Dermis blood vessel endothelial cell (primary cell): ENCODE measurements at regions not wholly inside any gene's neighbourhood (a gene's known extent, or its start where the extent isn't known, plus 50 kb on each side); places are given as distances from the start of the nearest gene placed in this dataset.
A peak's percentile ranks its signal among the peaks of the same experiment; 100 is the strongest.
"Not testable (repeated sequence)": the region's sequence is repeated elsewhere in the genome, so short reads cannot be mapped to it uniquely, and the experiment has no call there.

Source experiments
- DNase-seq: peaks from one replicate; pipeline ENCODE4 v3.0.0; 2010

DNA sequence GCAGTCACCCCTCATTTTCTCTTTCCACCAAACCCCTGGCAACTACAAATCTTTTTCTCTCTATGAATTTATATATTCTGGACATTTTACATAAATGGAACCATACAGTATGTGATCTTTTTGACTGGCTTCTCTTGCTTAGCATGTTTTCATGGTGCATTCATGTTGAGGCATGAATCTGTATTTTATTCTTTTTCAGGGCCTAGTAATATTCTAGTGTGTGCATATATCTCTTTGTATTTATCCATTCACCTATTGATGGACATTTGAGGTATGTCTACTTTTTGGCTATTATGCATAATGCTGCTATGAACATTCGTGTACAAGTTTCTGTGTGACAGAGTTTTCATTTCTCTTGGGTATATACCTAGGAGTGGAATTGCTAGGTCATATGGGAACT is 78.2 kb downstream of the HACD1 start:
- DNase-seq = no peak

- no peak for DNase-seq
Measured at GRCh38 chr10:17537281-17537680, 79.9 kb downstream of the HACD1 start.

DNA sequence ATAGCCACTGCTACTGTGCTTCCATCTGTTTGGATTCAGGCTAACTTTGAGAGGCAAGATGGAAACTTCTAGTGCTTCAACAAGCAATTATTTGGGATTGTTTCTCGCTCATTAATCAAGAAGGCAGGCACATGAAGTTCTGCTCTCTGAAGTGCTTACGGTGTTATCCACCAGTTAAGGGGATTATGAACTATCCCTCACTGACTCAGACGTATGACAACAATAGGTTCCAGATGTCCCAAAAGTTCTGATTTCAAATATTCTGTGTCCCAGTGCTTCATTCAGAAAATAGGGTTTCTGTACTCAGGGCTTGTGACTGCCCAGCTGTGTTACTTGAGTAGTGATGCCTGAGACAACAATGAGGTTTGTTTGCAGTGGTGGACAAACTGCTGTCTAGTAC is 81.0 kb downstream of the HACD1 start:
- DNase-seq = no peak

- no peak for DNase-seq
Measured at GRCh38 chr10:17533731-17534130, 79.3 kb upstream of the ST8SIA6 start.

DNA sequence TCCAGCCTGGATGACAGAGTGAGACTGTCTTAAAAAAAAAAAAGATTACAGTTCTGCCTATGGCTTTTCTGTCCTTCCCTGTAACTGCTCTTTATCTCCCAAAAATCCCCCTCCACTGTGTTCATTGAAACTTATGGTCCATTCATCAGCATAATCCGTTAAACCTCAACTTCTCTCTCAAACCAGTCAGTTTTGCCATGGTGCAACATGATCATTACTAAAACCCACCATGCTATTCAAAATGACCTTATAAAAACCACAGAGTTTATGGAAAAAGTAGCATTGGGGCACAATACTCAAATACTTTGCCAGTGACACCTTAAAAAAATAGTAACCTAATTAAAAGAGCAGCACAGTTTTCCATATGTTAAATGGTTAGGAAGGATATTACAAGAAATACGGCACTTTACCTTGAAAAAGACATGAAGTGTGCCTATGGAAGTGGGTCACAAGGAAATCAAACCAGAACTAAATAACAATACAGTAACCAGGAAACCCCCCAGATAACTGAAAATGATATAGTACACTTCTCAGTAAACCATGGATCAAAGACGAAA is 74.0 kb upstream of the ST8SIA6 start:
- no peak for DNase-seq

DNA sequence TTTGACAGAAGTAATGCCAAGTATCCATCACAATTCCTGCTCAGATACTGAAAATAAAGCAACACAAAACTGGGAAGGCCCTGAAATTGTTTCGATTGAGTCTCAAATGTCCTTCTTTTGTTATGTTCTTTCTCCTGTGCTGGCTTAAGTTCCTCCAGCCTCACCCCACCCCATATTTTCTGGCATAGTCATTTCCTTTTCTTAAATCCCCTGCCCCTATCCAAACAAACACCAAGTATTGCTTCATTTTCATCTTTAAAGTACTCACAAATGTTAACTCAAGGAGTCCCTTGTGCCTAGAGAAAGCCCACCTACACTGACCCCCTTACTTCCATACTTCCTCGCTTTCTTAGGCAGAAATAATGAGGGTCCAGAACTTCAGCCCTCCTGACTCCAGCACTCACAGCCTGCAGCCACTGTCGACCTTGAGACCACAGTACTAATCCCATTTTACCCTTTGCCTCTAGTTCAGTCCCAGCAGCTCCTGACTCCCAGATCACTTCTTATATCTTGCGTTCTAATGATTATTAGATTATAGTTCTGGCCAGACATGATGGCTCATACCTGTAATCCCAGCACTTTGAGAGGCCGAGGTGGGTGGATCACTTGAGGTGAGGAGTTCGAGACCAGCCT is 73.2 kb upstream of the ST8SIA6 start:
- peak; percentile 90 for DNase-seq

DNA sequence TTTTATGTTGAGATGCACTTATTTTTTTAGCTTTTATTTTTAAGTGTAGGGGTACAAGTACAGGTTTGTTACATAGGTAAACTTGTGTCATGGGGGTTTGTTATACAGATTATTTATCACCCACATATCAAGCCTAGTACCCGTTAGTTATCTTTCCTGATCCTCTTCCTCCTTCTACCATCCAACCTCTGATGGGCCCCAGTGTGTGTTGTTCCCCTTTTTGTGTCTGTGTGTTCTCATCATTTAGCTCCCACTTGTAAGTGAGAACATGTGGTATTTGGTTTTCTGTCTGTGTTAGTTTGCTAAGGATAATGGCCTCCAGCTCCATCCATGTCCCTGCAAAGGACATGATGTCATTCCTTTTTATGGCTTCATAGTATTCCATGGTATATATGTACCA is 72.2 kb upstream of the ST8SIA6 start:
- DNase-seq = not testable (repeated sequence)

- no peak for DNase-seq
Measured at GRCh38 chr10:17523917-17524316, 69.5 kb upstream of the ST8SIA6 start.

GRCh38 chr10:17523246-17523753 is 68.9 kb upstream of the ST8SIA6 start:
- no peak for DNase-seq

DNA sequence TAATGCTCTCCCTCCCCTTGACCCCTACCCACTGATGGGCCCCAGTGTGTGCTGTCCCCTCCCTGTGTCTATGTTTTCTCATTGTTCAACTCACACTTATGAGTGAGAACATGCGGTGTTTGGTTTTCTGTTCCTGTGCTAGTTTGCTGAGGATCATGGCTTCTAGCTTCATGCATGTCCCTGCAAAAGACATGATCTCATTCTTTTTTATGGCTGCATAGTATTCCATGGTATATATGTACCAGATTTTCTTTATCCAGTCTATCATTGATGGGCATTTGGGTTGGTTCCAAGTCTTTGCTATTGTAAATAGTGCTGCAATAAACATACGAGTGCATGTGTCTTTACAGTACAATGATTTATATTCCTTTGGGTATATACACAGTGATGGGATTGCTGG is 67.9 kb upstream of the ST8SIA6 start:
- DNase-seq = not testable (repeated sequence)

- DNase-seq = no peak
Measured at GRCh38 chr10:17519457-17519856, 65.1 kb upstream of the ST8SIA6 start.

GRCh38 chr10:17518338-17518737 is 63.9 kb upstream of the ST8SIA6 start:
- DNase-seq = no peak

DNA sequence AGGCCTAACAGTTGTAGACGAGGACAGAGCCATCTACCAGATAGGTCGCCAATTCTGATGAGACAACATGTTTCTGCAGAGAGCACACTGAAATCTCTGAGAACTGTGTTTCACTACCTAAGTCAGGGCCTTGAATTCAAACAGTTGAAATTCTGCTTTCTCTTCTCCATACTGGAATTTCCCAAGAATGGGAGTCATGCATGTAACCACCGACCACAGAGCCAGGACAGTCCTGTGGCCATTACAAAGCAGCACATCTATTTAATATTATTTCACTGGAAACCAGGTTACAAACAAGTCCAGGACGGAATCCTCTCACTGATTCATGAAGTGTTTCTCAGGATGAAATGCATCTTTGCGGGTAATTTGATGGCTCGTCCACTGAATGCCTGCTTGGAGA is 62.0 kb upstream of the ST8SIA6 start:
- DNase-seq = no peak

GRCh38 chr10:17512341-17513001 is 58.1 kb upstream of the ST8SIA6 start:
- DNase-seq = peak; percentile 98

- no peak for DNase-seq
Measured at GRCh38 chr10:17510242-17510908, 56.0 kb upstream of the ST8SIA6 start.

DNA sequence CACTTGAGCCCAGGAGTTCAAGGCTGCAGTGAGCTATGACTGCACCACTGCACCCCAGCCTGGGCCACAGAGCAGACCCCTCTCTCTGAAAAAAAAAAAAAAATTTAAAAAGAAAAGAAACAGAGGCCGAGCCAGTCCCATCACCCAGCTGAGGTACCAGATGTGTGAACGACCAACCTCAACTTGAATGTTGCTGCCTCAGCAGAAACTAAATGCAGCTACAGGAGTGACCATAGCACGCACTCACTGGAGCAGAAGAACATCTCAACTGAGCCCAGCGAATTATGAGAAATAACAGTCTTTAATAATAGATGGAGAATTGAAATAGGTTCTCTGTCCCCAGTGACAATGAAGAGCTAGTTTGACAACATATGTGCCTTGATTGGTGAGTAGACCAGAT is 53.1 kb upstream of the ST8SIA6 start:
- no peak for DNase-seq

- no peak for DNase-seq
Measured at GRCh38 chr10:17506856-17507471, 52.6 kb upstream of the ST8SIA6 start.

GRCh38 chr10:17506390-17506789 is 52.0 kb upstream of the ST8SIA6 start:
- DNase-seq = no peak

DNA sequence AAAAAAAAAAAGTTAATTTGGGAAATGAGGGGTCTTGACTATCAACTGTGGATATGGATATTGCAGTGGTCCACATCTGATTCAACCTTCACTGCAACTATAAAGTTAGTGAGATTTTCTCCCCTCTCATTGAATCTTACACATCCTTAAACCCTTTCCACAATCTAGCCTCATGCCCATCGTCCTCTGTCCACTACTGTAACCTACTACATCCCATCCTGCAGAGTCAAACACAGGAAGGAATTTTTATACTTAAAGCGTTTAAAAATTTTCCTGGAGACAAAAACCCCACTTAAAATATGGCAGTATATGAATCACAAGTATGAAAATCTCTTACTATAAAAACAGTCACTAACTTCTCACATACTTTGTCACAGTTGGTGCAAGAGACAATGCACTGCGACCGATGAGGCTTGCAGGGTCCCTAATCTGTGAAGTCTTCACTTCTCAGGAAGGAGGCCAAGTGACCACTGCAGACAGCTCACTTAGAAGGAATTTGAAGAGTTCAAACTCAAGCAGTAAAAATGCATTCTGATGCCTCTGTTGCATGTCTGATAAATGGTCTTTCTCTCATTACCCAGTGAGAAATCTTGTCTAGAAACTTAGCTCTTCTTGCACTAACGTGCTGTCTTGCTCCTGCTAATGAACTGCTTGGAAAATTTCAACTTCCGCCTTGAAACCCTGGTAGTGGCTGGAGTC is 50.3 kb upstream of the ST8SIA6 start:
- peak; percentile 10 for DNase-seq
